ENCODE measurements at regions not wholly inside any gene's neighbourhood (a gene's known extent, or its start where the extent isn't known, plus 50 kb on each side); places are given as distances from the start of the nearest gene placed in this dataset.

DNA sequence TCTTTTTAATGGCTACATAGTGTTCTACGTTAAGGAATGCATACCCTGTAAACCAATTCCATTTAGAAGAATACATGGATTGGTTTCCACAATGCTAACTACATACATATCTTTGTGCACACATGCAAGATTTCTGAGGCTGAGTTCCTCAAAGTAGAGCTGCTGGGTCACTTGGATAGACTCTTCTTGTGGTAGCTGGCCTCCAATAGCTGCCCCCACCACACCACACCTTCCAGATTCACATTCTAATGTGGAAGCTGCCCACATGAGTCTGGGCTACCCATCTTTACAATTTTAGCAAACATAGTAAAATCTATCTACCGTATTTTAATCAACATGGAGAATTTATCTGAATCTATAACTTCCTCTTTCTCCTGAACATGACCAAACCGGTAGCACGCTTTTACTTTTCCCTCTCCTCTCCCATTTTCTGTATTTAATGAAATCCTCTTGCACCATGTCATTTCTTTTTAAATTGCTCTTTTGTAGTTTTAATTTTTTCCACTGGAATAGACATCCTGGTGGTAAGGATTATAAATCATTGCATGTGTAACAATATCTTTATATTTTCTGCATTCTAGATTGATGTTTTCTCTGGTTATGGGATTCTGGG lies 74.7 kb upstream of the CITED2 start:
- TF ChIP-seq, protein P1, sequence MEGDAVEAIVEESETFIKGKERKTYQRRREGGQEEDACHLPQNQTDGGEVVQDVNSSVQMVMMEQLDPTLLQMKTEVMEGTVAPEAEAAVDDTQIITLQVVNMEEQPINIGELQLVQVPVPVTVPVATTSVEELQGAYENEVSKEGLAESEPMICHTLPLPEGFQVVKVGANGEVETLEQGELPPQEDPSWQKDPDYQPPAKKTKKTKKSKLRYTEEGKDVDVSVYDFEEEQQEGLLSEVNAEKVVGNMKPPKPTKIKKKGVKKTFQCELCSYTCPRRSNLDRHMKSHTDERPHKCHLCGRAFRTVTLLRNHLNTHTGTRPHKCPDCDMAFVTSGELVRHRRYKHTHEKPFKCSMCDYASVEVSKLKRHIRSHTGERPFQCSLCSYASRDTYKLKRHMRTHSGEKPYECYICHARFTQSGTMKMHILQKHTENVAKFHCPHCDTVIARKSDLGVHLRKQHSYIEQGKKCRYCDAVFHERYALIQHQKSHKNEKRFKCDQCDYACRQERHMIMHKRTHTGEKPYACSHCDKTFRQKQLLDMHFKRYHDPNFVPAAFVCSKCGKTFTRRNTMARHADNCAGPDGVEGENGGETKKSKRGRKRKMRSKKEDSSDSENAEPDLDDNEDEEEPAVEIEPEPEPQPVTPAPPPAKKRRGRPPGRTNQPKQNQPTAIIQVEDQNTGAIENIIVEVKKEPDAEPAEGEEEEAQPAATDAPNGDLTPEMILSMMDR (IDR thresholded peaks at IDR 0.05 in 2 of 3, conservative IDR thresholded peaks at IDR 0.05 in 1 of 3; ENCODE audit: insufficient read depth in 2 of 3, low read depth in 1 of 3, low read length in 3 of 3): no peak
- TF ChIP-seq, protein P2, sequence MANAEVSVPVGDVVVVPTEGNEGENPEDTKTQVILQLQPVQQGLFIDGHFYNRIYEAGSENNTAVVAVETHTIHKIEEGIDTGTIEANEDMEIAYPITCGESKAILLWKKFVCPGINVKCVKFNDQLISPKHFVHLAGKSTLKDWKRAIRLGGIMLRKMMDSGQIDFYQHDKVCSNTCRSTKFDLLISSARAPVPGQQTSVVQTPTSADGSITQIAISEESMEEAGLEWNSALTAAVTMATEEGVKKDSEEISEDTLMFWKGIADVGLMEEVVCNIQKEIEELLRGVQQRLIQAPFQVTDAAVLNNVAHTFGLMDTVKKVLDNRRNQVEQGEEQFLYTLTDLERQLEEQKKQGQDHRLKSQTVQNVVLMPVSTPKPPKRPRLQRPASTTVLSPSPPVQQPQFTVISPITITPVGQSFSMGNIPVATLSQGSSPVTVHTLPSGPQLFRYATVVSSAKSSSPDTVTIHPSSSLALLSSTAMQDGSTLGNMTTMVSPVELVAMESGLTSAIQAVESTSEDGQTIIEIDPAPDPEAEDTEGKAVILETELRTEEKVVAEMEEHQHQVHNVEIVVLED (CRISPR knock-in tag; IDR thresholded peaks at IDR 0.05): no peak
- TF ChIP-seq, protein P3, sequence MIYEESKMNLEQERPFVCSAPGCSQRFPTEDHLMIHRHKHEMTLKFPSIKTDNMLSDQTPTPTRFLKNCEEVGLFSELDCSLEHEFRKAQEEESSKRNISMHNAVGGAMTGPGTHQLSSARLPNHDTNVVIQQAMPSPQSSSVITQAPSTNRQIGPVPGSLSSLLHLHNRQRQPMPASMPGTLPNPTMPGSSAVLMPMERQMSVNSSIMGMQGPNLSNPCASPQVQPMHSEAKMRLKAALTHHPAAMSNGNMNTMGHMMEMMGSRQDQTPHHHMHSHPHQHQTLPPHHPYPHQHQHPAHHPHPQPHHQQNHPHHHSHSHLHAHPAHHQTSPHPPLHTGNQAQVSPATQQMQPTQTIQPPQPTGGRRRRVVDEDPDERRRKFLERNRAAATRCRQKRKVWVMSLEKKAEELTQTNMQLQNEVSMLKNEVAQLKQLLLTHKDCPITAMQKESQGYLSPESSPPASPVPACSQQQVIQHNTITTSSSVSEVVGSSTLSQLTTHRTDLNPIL (CRISPR knock-in tag; IDR thresholded peaks at IDR 0.05): no peak
- no peak; the same call in 1 of the 2 replicates for TF ChIP-seq ZNF644 (tag; IDR thresholded peaks at IDR 0.05; ENCODE audit: low read depth)
- TF ChIP-seq, protein P4, sequence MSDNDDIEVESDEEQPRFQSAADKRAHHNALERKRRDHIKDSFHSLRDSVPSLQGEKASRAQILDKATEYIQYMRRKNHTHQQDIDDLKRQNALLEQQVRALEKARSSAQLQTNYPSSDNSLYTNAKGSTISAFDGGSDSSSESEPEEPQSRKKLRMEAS (CRISPR knock-in tag; IDR thresholded peaks at IDR 0.05): no peak
- no peak for TF ChIP-seq ZNF146 (CRISPR knock-in tag; IDR thresholded peaks at IDR 0.05; ENCODE audit: unreplicated experiment)
- no peak for TF ChIP-seq POLR2A (conservative IDR thresholded peaks at IDR 0.05)
- TF ChIP-seq ZZZ3 (IDR thresholded peaks at IDR 0.05): no peak
- TF ChIP-seq EZH2 (IDR thresholded peaks at IDR 0.05; ENCODE audit: borderline replicate concordance, low read depth, low read length): no peak
- TF ChIP-seq, protein P5, sequence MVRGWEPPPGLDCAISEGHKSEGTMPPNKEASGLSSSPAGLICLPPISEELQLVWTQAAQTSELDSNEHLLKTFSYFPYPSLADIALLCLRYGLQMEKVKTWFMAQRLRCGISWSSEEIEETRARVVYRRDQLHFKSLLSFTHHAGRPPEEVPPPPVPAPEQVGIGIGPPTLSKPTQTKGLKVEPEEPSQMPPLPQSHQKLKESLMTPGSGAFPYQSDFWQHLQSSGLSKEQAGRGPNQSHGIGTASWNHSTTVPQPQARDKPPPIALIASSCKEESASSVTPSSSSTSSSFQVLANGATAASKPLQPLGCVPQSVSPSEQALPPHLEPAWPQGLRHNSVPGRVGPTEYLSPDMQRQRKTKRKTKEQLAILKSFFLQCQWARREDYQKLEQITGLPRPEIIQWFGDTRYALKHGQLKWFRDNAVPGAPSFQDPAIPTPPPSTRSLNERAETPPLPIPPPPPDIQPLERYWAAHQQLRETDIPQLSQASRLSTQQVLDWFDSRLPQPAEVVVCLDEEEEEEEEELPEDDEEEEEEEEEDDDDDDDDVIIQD (CRISPR knock-in tag; IDR thresholded peaks at IDR 0.05): no peak

Data from K562 (cell line).